ENCODE measurements at regions not wholly inside any gene's neighbourhood (a gene's known extent, or its start where the extent isn't known, plus 50 kb on each side); places are given as distances from the start of the nearest gene placed in this dataset.

- in situ Hi-C loops (cut with HindIII; ENCODE audit: low pct_ligation_motif_present, low sequenced_read_pairs): no loop called here
- no peaks in the 10 kb centered on the region for H3K27me3 ChIP-seq (replicated peaks)
- TF ChIP-seq, protein P1, sequence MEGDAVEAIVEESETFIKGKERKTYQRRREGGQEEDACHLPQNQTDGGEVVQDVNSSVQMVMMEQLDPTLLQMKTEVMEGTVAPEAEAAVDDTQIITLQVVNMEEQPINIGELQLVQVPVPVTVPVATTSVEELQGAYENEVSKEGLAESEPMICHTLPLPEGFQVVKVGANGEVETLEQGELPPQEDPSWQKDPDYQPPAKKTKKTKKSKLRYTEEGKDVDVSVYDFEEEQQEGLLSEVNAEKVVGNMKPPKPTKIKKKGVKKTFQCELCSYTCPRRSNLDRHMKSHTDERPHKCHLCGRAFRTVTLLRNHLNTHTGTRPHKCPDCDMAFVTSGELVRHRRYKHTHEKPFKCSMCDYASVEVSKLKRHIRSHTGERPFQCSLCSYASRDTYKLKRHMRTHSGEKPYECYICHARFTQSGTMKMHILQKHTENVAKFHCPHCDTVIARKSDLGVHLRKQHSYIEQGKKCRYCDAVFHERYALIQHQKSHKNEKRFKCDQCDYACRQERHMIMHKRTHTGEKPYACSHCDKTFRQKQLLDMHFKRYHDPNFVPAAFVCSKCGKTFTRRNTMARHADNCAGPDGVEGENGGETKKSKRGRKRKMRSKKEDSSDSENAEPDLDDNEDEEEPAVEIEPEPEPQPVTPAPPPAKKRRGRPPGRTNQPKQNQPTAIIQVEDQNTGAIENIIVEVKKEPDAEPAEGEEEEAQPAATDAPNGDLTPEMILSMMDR (IDR thresholded peaks at IDR 0.05; ENCODE audit: low read depth, low read length, missing control alignments): no peak
- no peak overlapping the region for H3K27ac ChIP-seq
- no peak overlapping the region for H3K4me3 ChIP-seq (ENCODE audit: low read depth, low read length)
- no peaks in the 10 kb centered on the region for H3K36me3 ChIP-seq (replicated peaks)
- no peak for DNase-seq
These were observed 238.2 kb downstream of the EFNB2 start for GRCh38 chr13:106297283-106297682.

GRCh38 chr13:106296723-106297122 is 238.7 kb downstream of the EFNB2 start:
- in situ Hi-C loops (cut with HindIII; ENCODE audit: low pct_ligation_motif_present, low sequenced_read_pairs): no loop called here
- H3K27ac ChIP-seq: no peak overlapping the region
- no peak for DNase-seq
- TF ChIP-seq, protein P1 (IDR thresholded peaks at IDR 0.05; ENCODE audit: low read depth, low read length, missing control alignments): no peak
- no peaks in the 10 kb centered on the region for H3K36me3 ChIP-seq (replicated peaks)
- H3K4me3 ChIP-seq (ENCODE audit: low read depth, low read length): no peak overlapping the region
- no peaks in the 10 kb centered on the region for H3K27me3 ChIP-seq (replicated peaks)

DNA sequence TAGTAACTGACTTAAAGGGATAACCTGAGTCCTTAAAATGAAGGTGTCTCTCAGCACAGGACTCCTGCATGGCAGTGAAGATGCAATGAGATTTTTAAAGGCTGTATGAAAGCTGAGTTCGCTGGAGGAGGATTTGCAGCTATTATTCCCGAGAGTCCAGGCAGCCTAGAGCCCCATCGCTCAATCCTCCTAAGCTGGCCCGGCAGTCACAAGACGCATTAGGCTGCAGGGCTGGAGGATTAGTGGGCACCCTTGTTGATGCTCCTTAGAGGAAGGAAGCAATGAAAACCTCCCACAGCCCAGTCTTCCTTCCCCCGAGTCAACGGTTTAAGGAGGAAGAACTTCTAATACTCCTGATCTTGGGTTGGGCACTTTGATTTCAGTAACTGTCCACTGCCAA is 239.5 kb downstream of the EFNB2 start:
- Histone ChIP-seq H3K36me3 (replicated peaks) (no peaks in the 10 kb centered on the region), H3K27ac (no peak overlapping the region), H3K4me3 (ENCODE audit: low read depth, low read length) (no peak overlapping the region), H3K27me3 (replicated peaks) (no peaks in the 10 kb centered on the region)
- TF ChIP-seq, protein P1 (IDR thresholded peaks at IDR 0.05; ENCODE audit: low read depth, low read length, missing control alignments): no peak
- DNase-seq: no peak
- in situ Hi-C loops (cut with HindIII; ENCODE audit: low pct_ligation_motif_present, low sequenced_read_pairs): no loop called here

GRCh38 chr13:106291006-106291405 is 244.5 kb downstream of the EFNB2 start:
- Histone ChIP-seq H3K4me3 (ENCODE audit: low read depth, low read length) (no peak overlapping the region), H3K27me3 (replicated peaks) (no peaks in the 10 kb centered on the region), H3K27ac (no peak overlapping the region), H3K36me3 (replicated peaks) (no peaks in the 10 kb centered on the region)
- TF ChIP-seq, protein P1 (IDR thresholded peaks at IDR 0.05; ENCODE audit: low read depth, low read length, missing control alignments): no peak
- peak; percentile 67 for DNase-seq
- in situ Hi-C loops (cut with HindIII; ENCODE audit: low pct_ligation_motif_present, low sequenced_read_pairs): no loop called here

- H3K27ac ChIP-seq: no peak overlapping the region
- H3K36me3 ChIP-seq (replicated peaks): no peaks in the 10 kb centered on the region
- no peak overlapping the region for H3K4me3 ChIP-seq (ENCODE audit: low read depth, low read length)
- no peaks in the 10 kb centered on the region for H3K27me3 ChIP-seq (replicated peaks)
- TF ChIP-seq, protein P1 (IDR thresholded peaks at IDR 0.05; ENCODE audit: low read depth, low read length, missing control alignments): no peak
- no peak for DNase-seq
- in situ Hi-C loops (cut with HindIII; ENCODE audit: low pct_ligation_motif_present, low sequenced_read_pairs): no loop called here
These were observed 248.1 kb downstream of the EFNB2 start for GRCh38 chr13:106287351-106287750.

DNA sequence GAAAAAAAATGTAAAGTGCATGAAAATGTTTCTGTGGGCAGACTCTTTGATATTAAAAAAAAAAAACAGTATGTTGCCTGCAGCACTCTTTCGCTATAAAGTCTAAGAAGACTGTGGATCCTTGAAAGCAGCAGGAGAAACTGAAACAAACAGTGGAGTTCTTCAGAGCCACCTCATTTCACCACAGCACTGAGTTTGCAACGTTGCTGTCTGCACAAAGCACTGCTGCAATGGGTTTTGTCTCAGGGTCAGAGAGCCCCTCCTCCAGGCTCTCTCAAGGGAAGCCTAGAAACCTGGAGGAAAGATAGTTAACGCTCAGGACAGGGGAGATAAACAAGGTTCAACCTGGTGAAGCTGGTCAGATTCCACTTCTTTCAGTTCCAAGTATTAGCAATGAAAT is 248.7 kb downstream of the EFNB2 start:
- Histone ChIP-seq H3K36me3 (replicated peaks) (no peaks in the 10 kb centered on the region), H3K27me3 (replicated peaks) (no peaks in the 10 kb centered on the region), H3K4me3 (ENCODE audit: low read depth, low read length) (no peak overlapping the region), H3K27ac (no peak overlapping the region)
- in situ Hi-C loops (cut with HindIII; ENCODE audit: low pct_ligation_motif_present, low sequenced_read_pairs): no loop called here
- no peak for DNase-seq
- TF ChIP-seq, protein P1 (IDR thresholded peaks at IDR 0.05; ENCODE audit: low read depth, low read length, missing control alignments): no peak

Data from brain microvascular endothelial cell (primary cell).